ENCODE measurements at regions not wholly inside any gene's neighbourhood (a gene's known extent, or its start where the extent isn't known, plus 50 kb on each side); places are given as distances from the start of the nearest gene placed in this dataset.

- TF ChIP-seq GATA2 (IDR thresholded peaks at IDR 0.05; ENCODE audit: low read depth, low read length) (no peak), GATA3 (IDR thresholded peaks at IDR 0.05; ENCODE audit: low read depth, low read length) (no peak)
Measured at GRCh38 chr13:44149821-44150220, 223.8 kb upstream of the SERP2 start.
